Gastrocnemius medialis (tissue), 4 donors: ENCODE measurements at regions not wholly inside any gene's neighbourhood (a gene's known extent, or its start where the extent isn't known, plus 50 kb on each side); places are given as distances from the start of the nearest gene placed in this dataset.

ENCODE experiments used
- ATAC-seq, 2 donors: fragments of 150-250 bp; one replicate each; pipeline ENCODE4 v1.9.1; 2016
- DNase-seq, 2 donors: peaks; one replicate each; pipeline ENCODE4 v3.0.0-alpha.2; 2019
- H3K27ac ChIP-seq, 4 donors: fragments of 200-600 bp; sonication (generic); 1 replicate in 1 of 4; 2 replicates in 3 of 4; pipeline ENCODE4 v1.5.1; 2016 to 2018; ENCODE audit warnings: mild to moderate bottlenecking in 2 of 4, moderate library complexity in 1 of 4
- H3K27me3 ChIP-seq, 3 donors: fragments of 200-600 bp; sonication (generic) in 2 of 3; 1 replicate in 1 of 3; 2 replicates in 2 of 3; pipeline versions ENCODE4 v1.5.1 to v1.6.0; 2016 to 2019; ENCODE audit warnings: mild to moderate bottlenecking in 1 of 3, moderate library complexity in 1 of 3
- H3K36me3 ChIP-seq, 2 donors: fragments of 200-600 bp; sonication (generic) in 1 of 2; one replicate each; pipeline ENCODE4 v1.5.1; 2017 to 2018
- H3K4me1 ChIP-seq, 2 donors: fragments of 200-600 bp; sonication (generic) in 1 of 2; one replicate each; pipeline ENCODE4 v1.5.1; 2016 to 2017; ENCODE audit warnings: mild to moderate bottlenecking in 2 of 2
- H3K4me3 ChIP-seq, 4 donors: fragments of 200-600 bp; sonication (generic) in 3 of 4; 1 replicate in 1 of 4; 2 replicates in 3 of 4; pipeline ENCODE4 v1.5.1; 2016 to 2019; ENCODE audit warnings: mild to moderate bottlenecking in 2 of 4
- H3K9me3 ChIP-seq, 3 donors: fragments of 200-600 bp; sonication (generic) in 2 of 3; 1 replicate in 1 of 3; 2 replicates in 2 of 3; pipeline ENCODE4 v1.5.1; 2016 to 2019
- CTCF ChIP-seq, 5 experiments: fragments of 450-650 bp in 3 of 5; fragments of 200-600 bp in 2 of 5; sonication (generic) in 2 of 5; IDR thresholded peaks in 4 of 5; conservative IDR thresholded peaks in 1 of 5; 1 replicate in 4 of 5; 2 replicates in 1 of 5; pipeline ENCODE4 v1.5.1; 2016 to 2019; ENCODE audit warnings: antibody characterized with exemption in 5 of 5, mild to moderate bottlenecking in 3 of 5, moderate library complexity in 3 of 5
- POLR2A ChIP-seq, 2 donors: fragments of 450-650 bp; IDR thresholded peaks; one replicate each; pipeline ENCODE4 v1.6.1; 2017; ENCODE audit warnings: antibody characterized with exemption in 2 of 2, mild to moderate bottlenecking in 2 of 2, moderate library complexity in 2 of 2
- in situ Hi-C, 4 donors: fragments of 200-750 bp; cut with MboI; loops; one replicate each; pipeline versions ENCODE4 v1.15.0 to v1.8.0; 2017; ENCODE audit warnings: low sequenced_read_pairs in 4 of 4
- intact Hi-C: fragments of 100-400 bp; cut with DNase I; formaldehyde crosslinking; loops from one replicate; pipeline ENCODE4 v1.15.1; 2023; ENCODE audit warnings: low total_unique reads

GRCh38 chr9:22278426-22278825, 168.2 kb upstream of the DMRTA1 start:
- no peak for ATAC-seq
- no peaks in the 10 kb centered on the region for H3K4me1 ChIP-seq
- H3K27me3 ChIP-seq: no peaks in the 10 kb centered on the region
- no peak for TF ChIP-seq CTCF (IDR thresholded peaks at IDR 0.05 in 4 of 5, conservative IDR thresholded peaks at IDR 0.05 in 1 of 5)
- TF ChIP-seq POLR2A (IDR thresholded peaks at IDR 0.05): no peak
- H3K4me3 ChIP-seq: no peak overlapping the region
- in situ Hi-C loops (no loop called here), intact Hi-C loops (no loop called here)
- no peaks in the 10 kb centered on the region for H3K9me3 ChIP-seq
- DNase-seq: no peak
- no peaks in the 10 kb centered on the region for H3K36me3 ChIP-seq
- H3K27ac ChIP-seq: no peak overlapping the region

- intact Hi-C loops: no loop called here
Observed at GRCh38 chr9:22279636-22280035, 167.0 kb upstream of the DMRTA1 start.

GRCh38 chr9:22285066-22285465, 161.6 kb upstream of the DMRTA1 start:
- no peaks in the 10 kb centered on the region for H3K9me3 ChIP-seq
- intact Hi-C loops: no loop called here
- in situ Hi-C loops: no loop called here
- no peak overlapping the region for H3K4me3 ChIP-seq
- H3K27me3 ChIP-seq: no peaks in the 10 kb centered on the region
- ATAC-seq (no peak), DNase-seq (no peak)
- H3K4me1 ChIP-seq: no peaks in the 10 kb centered on the region
- H3K36me3 ChIP-seq: no peaks in the 10 kb centered on the region
- H3K27ac ChIP-seq: no peak overlapping the region
- no peak for TF ChIP-seq CTCF (IDR thresholded peaks at IDR 0.05 in 4 of 5, conservative IDR thresholded peaks at IDR 0.05 in 1 of 5)
- no peak for TF ChIP-seq POLR2A (IDR thresholded peaks at IDR 0.05)

More at GRCh38 chr9:22279636-22280035, 167.0 kb upstream of the DMRTA1 start:
- no peaks in the 10 kb centered on the region for H3K4me1 ChIP-seq
- H3K9me3 ChIP-seq: no peaks in the 10 kb centered on the region
- ATAC-seq (no peak), DNase-seq (no peak)
- H3K27ac ChIP-seq: no peak overlapping the region
- no peaks in the 10 kb centered on the region for H3K27me3 ChIP-seq
- TF ChIP-seq CTCF (IDR thresholded peaks at IDR 0.05 in 4 of 5, conservative IDR thresholded peaks at IDR 0.05 in 1 of 5) (no peak), POLR2A (IDR thresholded peaks at IDR 0.05) (no peak)
- no peak overlapping the region for H3K4me3 ChIP-seq
- in situ Hi-C loops: no loop called here
- H3K36me3 ChIP-seq: no peaks in the 10 kb centered on the region

- intact Hi-C loops: no loop called here
- no peaks in the 10 kb centered on the region for H3K27me3 ChIP-seq
- no peak for TF ChIP-seq POLR2A (IDR thresholded peaks at IDR 0.05)
- no peak for TF ChIP-seq CTCF (IDR thresholded peaks at IDR 0.05 in 4 of 5, conservative IDR thresholded peaks at IDR 0.05 in 1 of 5)
- H3K36me3 ChIP-seq: no peaks in the 10 kb centered on the region
- no peaks in the 10 kb centered on the region for H3K9me3 ChIP-seq
- DNase-seq (no peak), ATAC-seq (no peak)
- H3K4me1 ChIP-seq: no peaks in the 10 kb centered on the region
- no peak overlapping the region for H3K27ac ChIP-seq
- no peak overlapping the region for H3K4me3 ChIP-seq
- in situ Hi-C loops: no loop called here
Observed at GRCh38 chr9:22286661-22287060, 160.0 kb upstream of the DMRTA1 start.

GRCh38 chr9:22288661-22289060, 158.0 kb upstream of the DMRTA1 start:
- TF ChIP-seq CTCF (IDR thresholded peaks at IDR 0.05 in 4 of 5, conservative IDR thresholded peaks at IDR 0.05 in 1 of 5) (no peak), POLR2A (IDR thresholded peaks at IDR 0.05) (no peak)
- Histone ChIP-seq H3K9me3 (no peaks in the 10 kb centered on the region), H3K27ac (no peak overlapping the region), H3K36me3 (no peaks in the 10 kb centered on the region), H3K4me3 (no peak overlapping the region), H3K27me3 (no peaks in the 10 kb centered on the region), H3K4me1 (no peaks in the 10 kb centered on the region)
- ATAC-seq (no peak), DNase-seq (no peak)
- intact Hi-C loops: no loop called here
- in situ Hi-C loops: no loop called here
